ENCODE measurements at regions not wholly inside any gene's neighbourhood (a gene's known extent, or its start where the extent isn't known, plus 50 kb on each side); places are given as distances from the start of the nearest gene placed in this dataset.

GRCh38 chr10:108064746-108065260 lies 900.3 kb upstream of the SORCS1 start:
- TF ChIP-seq POLR2AphosphoS5 (IDR thresholded peaks at IDR 0.05) (no peak), CTCF (IDR thresholded peaks at IDR 0.05) (no peak), EP300 (IDR thresholded peaks at IDR 0.05) (no peak), POLR2A (IDR thresholded peaks at IDR 0.05) (no peak)

All from upper lobe of left lung (tissue), 4 donors.